ENCODE measurements at regions not wholly inside any gene's neighbourhood (a gene's known extent, or its start where the extent isn't known, plus 50 kb on each side); places are given as distances from the start of the nearest gene placed in this dataset.

DNA sequence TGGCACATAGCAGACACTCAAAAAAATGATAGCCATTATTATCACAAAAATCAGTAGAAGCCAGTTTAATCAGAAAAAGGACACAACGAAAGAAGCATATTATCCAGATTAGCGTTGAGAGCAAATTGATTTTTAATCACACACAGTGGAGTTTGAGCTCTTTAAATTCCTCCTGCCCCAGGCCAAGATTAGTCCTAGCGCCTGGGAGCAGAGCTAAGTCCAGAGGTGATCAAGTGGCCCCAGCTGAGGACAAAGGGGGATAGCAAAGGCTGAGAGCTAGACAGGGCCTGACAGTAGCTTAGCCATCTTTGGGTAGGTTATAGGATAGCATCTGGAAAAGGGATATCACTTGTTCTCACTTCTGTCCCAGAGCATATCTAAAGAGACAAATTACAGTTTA, 133.6 kb downstream of the NXPE2 start:
- DNase-seq, result no peak

DNA sequence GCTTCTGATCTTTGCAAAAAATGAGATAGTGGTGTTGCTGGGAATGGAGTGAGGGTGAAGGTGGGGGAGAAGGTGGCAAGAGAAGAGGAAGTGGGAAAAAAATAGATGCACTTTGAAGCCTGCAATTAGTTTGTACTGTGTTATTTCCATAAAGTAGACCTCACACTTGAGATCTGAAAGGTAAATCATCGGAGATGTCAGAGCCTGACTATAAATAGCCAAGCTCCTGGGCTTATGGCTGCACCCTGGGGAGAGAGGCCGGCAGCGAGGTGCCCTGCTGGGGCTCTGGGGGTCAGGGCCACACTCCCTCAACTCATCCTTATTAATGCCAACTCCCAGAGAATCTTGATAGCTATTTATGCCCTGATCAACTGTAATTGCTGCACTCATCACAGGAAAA, 134.4 kb downstream of the NXPE2 start:
- DNase-seq, result no peak

DNA sequence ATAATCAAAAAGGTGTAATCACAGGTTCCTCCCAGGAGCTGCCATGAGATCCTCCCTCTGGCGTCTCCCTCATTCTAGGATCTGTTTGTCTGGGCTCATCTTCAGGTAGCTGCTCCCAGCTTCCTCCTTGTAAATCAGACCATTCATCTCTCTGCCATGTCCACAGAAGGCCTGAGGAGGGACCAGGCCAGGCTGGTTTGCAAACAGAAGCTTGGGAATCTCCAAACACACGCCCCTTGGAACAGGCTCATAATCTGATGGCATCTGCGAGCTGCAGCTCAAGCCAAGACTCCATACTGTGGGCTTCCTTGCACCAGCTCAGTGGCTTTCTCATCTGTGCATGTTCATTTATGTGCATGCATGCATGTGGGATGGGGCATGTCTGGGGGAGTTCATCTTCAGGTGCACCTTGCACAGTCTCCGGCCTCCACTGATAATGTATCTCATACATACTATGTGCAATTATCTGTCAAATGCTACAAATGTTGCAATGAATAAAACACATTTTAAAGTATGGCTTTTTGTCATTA, 134.9 kb downstream of the NXPE2 start:
- no peak for DNase-seq

DNA sequence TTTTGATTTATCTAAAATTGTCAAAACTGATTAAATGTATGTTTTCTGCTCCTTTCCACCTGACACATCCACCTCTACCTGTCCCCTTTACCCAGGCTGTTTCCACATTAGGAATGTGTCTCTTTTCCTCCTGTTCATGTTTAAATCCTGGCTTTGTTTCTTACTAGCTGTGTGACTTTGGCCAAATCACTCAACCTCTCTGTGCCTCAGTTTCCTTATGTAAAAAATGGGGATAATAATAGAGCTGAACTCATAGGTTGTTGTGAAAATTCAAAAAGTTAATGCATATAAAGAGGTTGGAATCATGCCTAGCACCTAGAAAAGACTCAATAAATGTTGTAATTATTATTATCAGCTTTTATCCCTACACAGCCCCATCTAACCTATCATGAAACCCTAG, 136.8 kb downstream of the NXPE2 start:
- no peak for DNase-seq

DNA sequence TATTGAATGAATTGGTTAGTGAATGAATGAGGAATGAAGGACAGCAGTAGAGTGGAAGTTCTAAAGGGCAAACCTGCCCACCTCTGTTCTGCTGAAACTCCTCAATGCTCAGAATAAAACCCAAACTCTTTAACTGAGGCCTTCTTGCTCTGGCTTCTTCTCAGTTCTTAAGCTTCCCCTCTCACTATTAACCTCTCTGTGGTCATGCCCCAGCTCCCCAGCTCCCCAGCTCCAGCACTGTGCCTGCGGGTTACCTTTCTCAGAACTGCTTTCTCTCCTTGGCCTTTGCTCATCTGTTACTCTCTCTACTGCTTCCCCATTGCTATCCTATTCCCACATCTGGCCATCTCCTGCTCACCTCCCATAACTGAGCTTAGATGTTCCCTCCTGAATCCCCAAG, 137.4 kb downstream of the NXPE2 start:
- DNase-seq, result no peak

DNA sequence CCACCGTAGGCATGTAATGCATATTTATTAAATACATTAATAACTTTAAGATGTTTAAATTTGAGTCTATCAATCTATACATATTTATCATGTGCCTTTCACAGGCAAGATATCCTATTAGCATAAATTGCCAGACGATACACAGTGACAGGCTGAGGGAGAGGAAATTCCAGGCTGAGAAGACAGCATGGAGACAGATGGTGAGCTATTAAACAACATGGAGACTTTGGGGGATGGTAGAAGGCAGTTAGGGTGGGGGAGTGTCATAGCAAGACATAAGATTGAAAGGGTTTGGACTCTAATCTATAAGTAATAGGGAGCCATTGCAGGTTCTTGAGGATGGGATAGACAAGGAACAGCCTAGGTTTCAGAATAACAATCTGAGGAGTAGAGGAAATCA, 138.5 kb downstream of the NXPE2 start:
- no peak for DNase-seq

DNA sequence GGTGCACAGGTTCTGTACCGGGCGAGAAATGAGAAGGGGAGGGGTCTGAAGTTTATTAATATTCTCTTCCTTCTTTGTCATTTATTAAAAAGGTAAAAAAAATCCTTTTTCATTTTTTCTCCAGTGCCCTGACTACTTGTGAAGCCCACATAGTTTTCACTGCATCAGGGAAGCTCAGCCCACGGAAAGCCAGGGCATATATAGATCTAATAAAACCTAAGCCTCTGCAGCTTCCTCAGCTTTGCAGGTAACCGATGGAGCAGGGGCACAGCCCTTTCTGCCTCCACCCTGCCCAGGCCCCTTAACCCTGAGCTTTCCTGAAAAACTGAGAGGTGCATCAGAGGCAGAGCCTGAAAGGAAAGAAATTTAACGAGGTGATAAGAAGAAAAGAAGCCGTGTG, 140.1 kb downstream of the NXPE2 start:
- no peak for DNase-seq

DNA sequence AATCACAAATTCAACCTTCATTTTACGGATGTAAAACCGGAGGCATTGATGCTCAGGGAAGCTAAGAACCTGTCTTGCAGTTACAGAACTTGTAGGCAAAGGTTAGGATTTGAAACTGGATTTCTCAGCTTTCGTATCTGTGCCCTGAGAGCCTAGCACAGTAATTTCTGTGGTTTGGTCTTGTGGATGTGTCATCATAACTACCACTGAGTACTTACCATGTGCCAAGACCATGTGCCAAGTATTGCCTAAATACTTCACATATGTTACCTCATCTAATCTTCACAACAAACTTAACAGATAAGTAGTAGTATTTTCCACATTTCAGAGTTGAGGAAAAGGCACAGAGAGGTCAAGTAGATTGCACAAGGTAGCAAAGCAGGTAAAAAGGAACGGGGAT, 140.7 kb downstream of the NXPE2 start:
- DNase-seq, result no peak

DNA sequence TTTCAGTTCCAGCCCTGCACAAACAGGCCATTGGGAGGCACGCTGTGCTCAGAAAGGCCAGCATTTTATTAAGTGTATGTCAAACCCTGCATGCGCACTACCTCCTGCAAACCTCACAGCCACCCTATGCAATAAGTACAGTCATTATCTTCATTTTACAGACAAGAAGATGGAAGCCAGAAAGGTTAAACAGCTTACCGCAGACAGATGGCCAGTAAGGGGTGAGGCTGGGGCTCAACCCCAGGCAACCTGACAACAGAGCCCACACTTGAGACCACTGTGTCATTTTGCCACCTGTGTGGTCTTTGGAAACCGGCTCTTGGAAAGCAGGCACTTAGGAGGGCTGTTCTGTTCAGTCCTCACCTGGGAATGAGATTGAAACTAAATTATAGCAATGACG, 142.3 kb downstream of the NXPE2 start:
- no peak for DNase-seq

DNA sequence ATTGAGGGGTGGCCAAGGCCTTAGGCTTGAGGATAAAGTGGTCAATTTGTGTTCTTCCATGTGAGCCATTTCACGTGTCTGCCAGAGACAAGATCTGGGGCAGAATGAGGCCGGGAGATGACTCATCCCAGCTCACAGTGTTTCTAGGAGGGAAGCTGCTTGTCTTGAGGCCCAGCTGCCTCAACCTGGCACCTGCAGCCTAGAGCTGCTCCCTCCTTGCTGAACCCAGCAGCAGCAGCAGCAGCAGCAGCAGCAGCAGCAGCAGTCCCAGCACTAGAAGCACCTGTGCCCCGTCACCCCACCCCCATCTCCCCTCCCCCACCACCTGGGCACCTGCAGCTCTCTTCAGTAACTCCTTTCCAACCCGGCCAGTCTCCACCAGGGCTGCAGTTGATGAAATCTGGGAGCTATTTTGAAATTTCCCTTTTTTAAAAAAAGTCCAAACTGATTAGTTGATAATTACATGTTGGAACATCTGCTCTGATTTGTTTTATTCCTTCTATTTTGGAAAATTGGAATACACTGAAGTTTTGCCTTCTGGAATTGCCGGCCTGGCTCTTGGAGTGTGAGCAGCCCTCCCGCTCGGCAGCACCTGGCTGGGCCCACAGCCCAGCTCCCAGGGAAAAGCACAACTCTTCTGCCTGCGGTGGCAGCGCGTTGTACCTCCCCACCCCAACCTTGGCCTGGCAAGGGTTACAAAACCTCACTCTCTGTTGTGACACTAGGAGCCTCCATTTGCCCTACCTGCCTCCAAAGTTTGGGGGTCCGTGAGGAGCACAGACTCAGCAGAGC, 143.5 kb downstream of the NXPE2 start:
- peak; percentile 15 for DNase-seq

DNA sequence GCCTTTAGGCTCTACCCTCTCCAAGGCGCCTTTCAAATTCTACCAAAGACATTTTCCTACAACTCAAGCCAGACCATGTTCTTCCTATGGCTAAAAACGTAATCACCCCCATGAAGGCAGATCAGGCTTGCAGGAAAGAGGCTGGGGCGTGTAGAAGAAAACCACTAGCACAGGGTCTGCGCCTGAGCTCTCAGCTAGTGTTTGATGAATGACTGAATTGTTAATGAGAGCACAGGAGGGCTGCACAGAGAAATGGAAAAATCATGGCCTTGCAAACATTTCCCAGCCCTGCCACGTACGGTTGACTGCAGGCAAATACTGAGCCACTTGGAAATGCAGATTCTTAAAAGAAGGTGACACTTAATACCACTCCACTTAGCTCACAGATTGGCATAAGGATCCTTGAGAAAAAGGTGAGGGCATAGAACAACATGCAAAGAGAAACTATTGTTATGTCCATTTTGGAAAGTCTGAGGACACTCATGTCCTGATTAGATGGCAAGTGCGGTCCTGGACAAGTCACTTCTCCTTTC, 148.6 kb downstream of the NXPE2 start:
- DNase-seq, result no peak

DNA sequence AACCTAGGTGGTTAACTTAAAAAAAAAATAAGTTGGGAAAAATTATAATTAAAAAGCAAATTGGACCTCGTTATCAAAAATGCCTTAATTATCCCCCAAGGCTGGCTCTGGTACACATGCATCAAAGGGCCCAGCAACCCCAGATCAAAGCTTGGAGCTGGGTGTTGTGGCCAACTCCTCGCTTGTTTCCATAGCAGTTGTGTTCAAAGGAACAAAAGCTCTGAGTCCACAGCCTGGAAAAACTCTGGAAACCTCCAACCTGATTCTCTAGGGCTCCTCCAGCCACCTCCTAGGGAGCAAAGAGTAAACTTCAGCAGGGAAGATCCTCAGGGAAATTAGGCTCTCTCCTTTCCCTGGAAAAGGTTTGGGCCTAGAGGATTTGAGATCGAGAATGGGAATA, 149.4 kb downstream of the NXPE2 start:
- DNase-seq, result no peak

DNA sequence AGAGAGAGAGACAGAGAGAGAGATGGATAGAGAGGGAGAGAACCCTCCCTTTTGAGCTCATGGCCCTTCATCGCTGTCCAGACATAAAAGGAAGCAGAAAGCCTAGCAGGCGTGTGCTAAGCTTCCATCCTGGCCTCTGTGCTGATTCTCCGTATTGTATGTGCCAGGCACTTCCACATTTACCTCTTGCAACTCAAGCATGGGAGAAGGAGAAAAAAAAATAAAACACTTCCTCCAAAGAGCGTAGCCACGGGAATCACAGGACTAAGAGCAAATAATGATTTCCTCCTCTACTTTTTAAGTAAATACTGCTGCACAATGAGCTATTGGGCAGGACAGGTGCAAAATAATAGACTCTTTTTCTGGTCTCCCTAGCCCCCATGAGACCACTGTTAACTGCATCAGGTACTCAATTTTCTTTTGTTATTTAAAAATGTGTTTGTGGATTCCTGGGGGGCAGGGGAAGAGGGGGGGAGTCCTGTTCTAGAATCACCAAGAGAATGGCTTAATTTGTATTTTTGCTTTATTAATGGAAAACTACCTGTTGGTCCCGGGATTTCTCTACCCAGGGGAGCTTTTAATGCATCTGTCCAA, 154.3 kb downstream of the NXPE2 start:
- DNase-seq, result no peak

DNA sequence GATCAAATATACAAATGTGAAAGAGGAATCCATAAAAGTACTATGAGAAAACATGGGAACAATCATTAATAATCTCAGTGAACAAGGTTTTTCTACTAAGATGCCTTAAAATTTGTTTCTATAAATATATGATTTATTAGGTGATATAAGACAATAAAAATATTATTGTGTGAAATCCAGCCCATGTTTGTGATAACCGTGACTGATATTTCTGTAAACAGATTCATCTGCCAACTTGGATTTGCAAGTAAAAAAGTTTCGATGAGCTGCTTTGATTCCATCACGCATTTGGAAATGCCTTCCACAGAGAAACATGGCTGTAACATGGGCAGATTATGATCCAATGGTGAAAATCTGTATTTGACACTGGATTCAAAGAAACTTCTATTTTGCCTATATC, 157.8 kb downstream of the NXPE2 start:
- no peak for DNase-seq

DNA sequence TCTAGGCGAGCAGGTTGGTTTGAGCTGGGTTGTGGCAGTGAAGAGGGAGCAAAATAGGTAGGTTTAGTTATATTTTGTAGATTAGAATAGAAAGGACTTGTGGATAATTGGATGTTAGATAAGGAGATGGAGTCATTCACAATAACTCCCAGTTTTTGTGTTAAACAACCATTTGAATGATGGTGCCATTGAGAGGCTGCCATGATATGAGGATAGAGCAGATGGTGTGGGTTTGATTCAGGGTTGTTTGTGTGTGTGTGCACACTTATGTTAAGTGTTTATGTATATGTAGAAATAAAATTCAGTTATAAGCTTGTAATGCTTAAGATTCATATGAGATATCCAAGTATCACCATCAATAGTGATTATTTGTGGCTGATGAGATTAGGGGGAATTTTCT, 166.6 kb downstream of the NXPE2 start:
- no peak for DNase-seq

DNA sequence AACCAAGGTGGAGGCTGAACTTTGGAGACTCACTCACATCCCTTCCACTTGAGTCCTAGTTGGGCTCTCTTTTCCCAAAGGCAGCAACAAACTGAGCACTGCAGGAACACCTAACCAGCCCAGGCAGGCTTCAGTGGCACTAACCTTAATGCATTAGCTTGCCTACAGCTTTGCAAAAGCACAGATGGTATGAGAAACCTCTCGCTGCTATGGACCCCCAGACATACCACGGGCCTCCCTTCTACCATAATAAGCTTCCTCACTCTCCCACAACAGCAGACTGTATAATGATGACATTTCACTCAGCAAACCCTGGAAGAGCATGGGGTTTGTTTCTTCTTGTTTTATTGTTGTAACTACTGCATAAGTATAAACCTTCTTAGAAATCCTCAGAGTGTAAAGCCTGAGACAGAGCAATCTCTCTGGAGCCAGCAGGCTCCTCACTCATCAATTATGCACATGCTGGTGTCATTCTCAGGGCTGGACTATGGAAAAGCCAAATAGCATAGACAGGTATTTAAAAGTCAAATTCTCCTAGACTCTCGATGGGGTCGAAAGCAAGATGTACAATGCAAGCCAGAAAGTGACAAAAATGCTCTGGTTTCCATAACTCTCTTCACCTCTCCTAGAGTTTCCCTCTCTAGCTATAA, 167.6 kb downstream of the NXPE2 start:
- DNase-seq, result no peak

DNA sequence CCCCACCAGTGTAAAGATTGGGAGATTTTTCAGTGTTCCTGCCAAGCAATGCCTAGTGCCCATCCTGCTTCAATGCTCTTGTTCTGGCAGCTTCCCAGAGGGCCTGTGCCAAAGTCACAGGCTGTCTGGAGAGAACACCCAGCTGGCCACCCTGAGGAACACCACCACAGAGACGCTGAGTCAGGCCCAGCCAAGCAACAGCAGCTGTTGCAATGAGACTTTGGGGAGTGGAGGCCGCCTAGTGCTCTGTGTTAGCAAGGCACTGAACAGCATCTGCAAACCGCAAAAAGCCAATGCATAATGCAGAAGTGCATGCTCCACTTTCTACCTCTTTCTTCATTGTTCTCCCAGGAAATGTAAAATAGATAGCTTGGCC, 168.1 kb downstream of the NXPE2 start:
- DNase-seq, result no peak

DNA sequence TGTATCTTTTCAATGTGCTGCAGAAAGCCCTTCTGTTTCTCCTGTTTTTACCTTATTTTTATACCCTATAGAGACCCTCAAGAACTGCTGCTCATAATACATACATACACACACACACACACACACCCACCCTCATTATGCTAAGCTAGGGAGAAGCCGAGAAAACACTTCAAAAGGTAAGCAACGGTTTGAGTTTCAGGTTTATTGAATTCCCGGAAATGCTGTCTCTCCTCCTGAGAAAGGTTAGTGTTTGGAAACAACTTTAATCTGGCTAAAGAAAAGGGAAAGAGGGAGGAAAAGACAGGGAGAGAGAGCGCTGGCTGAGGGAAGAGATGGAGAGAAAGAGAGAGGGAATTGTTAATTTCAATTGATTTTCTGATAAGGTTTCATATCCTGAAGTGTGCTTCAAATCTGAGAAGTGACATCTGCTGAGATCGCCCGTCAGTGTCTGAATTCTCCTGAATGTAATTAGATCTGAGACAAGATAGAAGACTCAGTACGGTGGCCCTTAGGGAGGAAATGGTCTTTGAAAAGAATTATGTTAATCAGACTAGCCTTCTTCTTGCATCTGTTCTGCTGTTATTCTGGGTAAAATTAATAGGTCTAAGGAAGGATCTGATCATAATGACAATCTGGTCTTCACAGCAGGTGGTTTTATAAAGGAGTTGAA, 169.1 kb downstream of the NXPE2 start:
- DNase-seq, result no peak

DNA sequence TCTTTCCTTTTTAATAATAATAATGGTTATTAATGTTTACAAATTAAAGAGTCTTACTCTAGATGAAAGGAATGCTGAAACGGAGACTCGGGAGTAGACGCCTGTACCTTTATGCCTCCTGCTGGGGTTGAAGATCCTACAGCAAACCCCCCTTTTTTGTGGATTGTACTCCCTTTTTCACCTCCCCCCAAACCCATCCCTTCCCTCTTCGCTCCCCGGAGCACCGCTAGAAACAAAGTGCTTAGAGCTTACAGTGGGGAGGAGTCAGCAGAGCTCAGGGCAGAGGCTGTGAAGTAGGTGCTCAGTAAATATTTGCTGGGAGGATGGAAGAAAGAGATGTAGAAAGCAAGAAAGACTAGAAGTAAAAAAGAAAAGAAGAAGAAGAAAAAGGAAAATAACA, 169.7 kb downstream of the NXPE2 start:
- DNase-seq, result no peak

DNA sequence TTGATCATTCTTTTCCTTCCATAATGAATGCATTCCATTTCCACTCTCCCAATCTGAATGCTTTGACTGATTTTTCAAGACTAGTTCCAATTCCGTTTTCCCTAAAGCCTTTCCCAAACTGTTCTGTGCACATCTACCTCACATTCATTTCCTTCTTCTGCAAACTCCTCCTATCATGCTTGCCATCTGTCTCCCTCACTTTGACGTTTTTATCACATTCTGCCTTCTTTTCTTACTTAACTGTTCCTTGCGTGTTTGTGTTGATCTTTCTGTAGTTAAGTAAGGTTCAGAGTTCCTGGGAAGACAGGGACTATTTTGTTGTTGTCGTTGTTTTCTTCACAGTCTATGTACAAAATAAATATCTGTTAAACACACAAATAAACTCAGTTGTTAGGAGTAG, 179.0 kb downstream of the NXPE2 start:
- no peak for DNase-seq

DNA sequence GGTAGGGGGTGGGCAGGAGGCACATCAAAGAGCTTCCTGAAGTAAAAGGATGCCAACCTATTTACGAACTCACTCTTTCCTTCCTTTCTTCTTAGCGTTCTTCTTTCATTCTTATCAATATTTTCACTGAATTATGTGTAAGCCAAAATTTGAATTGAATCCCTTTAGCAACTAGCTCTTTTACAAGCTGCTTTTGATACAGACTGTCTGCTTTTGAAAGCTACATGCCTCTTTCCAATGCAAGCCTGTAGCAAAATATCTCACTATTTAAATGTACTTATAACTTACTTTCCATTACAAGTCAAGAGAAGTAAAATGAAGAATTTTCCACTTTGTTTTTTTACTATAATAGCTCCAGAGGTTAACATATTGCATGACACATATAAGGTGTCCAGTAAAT, 186.6 kb downstream of the NXPE2 start:
- no peak for DNase-seq

DNA sequence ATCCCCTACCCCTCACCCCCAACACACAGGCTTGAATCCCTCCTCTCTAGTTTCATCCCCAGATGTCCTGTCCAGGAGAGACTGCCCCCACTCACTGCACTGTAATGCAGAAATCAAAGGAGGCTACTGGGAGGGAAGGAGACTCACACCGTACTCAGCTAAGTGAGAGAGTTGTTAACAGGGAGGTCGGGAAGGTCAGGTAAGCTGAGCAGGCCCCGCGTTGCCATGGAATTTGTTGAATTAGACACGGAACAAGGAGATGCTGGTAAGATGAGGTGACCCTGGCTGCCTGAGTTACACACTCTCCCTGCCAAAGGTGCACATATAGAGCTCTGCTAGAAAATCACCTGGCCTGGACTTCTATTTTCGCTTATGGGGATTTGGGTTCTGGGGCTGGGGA, 197.9 kb downstream of the NXPE2 start:
- DNase-seq, result no peak

DNA sequence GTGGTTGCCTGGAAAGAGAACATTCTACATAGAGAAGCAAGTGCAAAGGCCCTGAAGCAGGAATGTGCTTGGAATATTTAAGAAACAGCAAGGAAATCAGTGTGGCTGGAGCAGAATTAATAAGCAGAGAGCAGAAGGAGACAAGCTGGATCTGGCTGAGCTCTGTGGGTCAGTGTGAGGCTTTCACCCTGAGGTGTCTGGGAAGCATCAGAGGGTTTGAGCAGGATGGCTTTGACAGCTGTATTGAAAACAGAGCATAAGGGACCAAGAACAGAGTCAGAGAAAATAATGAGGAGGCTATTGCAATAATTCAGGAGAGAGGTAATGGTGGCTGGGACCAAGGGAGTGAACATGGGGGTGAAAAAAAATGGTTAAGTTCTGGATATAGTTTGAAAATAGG, 199.6 kb downstream of the NXPE2 start:
- DNase-seq, result no peak

DNA sequence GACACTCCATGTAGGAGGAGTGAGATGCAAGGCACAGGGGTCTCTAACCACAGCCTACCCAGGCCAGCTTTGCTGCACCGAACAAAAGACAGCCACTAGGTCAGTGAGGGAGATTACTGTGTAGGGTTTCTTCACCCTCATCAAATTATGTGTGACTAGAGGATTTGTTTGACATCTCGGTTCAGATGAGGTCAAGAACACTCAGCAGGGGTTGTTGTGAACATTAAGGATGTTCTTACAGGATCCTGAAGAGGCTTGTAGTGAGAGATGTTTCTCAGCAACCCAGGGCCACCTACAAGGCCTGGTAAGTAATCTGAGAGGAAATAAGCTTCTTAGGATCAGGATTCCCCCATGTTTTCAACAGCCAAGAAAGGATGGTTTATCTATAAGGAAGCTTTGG, 202.1 kb downstream of the NXPE2 start:
- no peak for DNase-seq
